ENCODE measurements at regions not wholly inside any gene's neighbourhood (a gene's known extent, or its start where the extent isn't known, plus 50 kb on each side); places are given as distances from the start of the nearest gene placed in this dataset.
A peak's percentile ranks its signal among the peaks of the same experiment; 100 is the strongest.

- intact Hi-C loops (cut with DNase I): no loop called here
- ATAC-seq (ENCODE audit: poor library complexity): no peak
Measured at GRCh38 chr10:15462253-15462897, 91.3 kb upstream of the FAM171A1 start.

GRCh38 chr10:15461353-15462108, 90.4 kb upstream of the FAM171A1 start:
- intact Hi-C loops (cut with DNase I): no loop called here
- DNase-seq (peak; percentile 43), ATAC-seq (ENCODE audit: poor library complexity) (peak; percentile 53)

More at GRCh38 chr10:15462253-15462897, 91.3 kb upstream of the FAM171A1 start:
- no peak for DNase-seq

GRCh38 chr10:15460661-15461060, 89.6 kb upstream of the FAM171A1 start:
- intact Hi-C loops (cut with DNase I): no loop called here
- DNase-seq (no peak), ATAC-seq (ENCODE audit: poor library complexity) (no peak)

GRCh38 chr10:15459218-15459617, 88.1 kb upstream of the FAM171A1 start:
- no peak for ATAC-seq (ENCODE audit: poor library complexity)
- no peak for DNase-seq

GRCh38 chr10:15457382-15457781, 86.3 kb upstream of the FAM171A1 start:
- ATAC-seq (ENCODE audit: poor library complexity) (no peak), DNase-seq (no peak)
- intact Hi-C loops (cut with DNase I): no loop called here

More at GRCh38 chr10:15459218-15459617, 88.1 kb upstream of the FAM171A1 start:
- intact Hi-C loops (cut with DNase I): no loop called here

GRCh38 chr10:15455456-15455855, 84.4 kb upstream of the FAM171A1 start:
- DNase-seq: no peak
- intact Hi-C loops (cut with DNase I): no loop called here
- no peak for ATAC-seq (ENCODE audit: poor library complexity)

GRCh38 chr10:15453926-15454325, 82.8 kb upstream of the FAM171A1 start:
- intact Hi-C loops (cut with DNase I): no loop called here
- ATAC-seq (ENCODE audit: poor library complexity): no peak
- DNase-seq: no peak

- no peak for DNase-seq
- intact Hi-C loops (cut with DNase I): no loop called here
- ATAC-seq (ENCODE audit: poor library complexity): no peak
Measured at GRCh38 chr10:15453457-15453856, 82.4 kb upstream of the FAM171A1 start.

GRCh38 chr10:15452545-15452944, 81.5 kb upstream of the FAM171A1 start:
- DNase-seq (no peak), ATAC-seq (ENCODE audit: poor library complexity) (no peak)
- intact Hi-C loops (cut with DNase I): no loop called here

GRCh38 chr10:15451137-15452094, 80.3 kb upstream of the FAM171A1 start:
- no peak for DNase-seq
- ATAC-seq (ENCODE audit: poor library complexity): no peak
- intact Hi-C loops (cut with DNase I): no loop called here

- no peak for ATAC-seq (ENCODE audit: poor library complexity)
- DNase-seq: no peak
- intact Hi-C loops (cut with DNase I): no loop called here
Measured at GRCh38 chr10:15448598-15448997, 77.5 kb upstream of the FAM171A1 start.

GRCh38 chr10:15445006-15445390, 73.9 kb upstream of the FAM171A1 start:
- no peak for DNase-seq
- intact Hi-C loops (cut with DNase I): no loop called here
- ATAC-seq (ENCODE audit: poor library complexity): no peak

- ATAC-seq (ENCODE audit: poor library complexity): no peak
- intact Hi-C loops (cut with DNase I): no loop called here
- DNase-seq: no peak
Measured at GRCh38 chr10:15444105-15445005, 73.3 kb upstream of the FAM171A1 start.

- ATAC-seq (ENCODE audit: poor library complexity) (no peak), DNase-seq (no peak)
- intact Hi-C loops (cut with DNase I): no loop called here
Measured at GRCh38 chr10:15442056-15442455, 71.0 kb upstream of the FAM171A1 start.

- intact Hi-C loops (cut with DNase I): no loop called here
- ATAC-seq (ENCODE audit: poor library complexity) (no peak), DNase-seq (no peak)
Measured at GRCh38 chr10:15440204-15440711, 69.2 kb upstream of the FAM171A1 start.

GRCh38 chr10:15439341-15439842, 68.3 kb upstream of the FAM171A1 start:
- intact Hi-C loops (cut with DNase I): loop anchor here (5.0 kb wide), 1 partner anchor 383 kb away; no protein-coding TSS in a partner anchor
- DNase-seq: peak; percentile 59
- peak; percentile 87 for ATAC-seq (ENCODE audit: poor library complexity)

GRCh38 chr10:15436696-15437095, 65.6 kb upstream of the FAM171A1 start:
- DNase-seq: no peak
- intact Hi-C loops (cut with DNase I): loop anchor here (5.0 kb wide), 1 partner anchor 386 kb away; no protein-coding TSS in a partner anchor
- no peak for ATAC-seq (ENCODE audit: poor library complexity)
